ENCODE measurements at regions not wholly inside any gene's neighbourhood (a gene's known extent, or its start where the extent isn't known, plus 50 kb on each side); places are given as distances from the start of the nearest gene placed in this dataset.
"Not testable (repeated sequence)": the region's sequence is repeated elsewhere in the genome, so short reads cannot be mapped to it uniquely, and the experiment has no call there.

- Mint-ChIP-seq H3K36me3 (ENCODE audit: unreplicated experiment) (no peaks in the 10 kb centered on the region), H3K27ac (ENCODE audit: unreplicated experiment) (no peak overlapping the region), H3K4me3 (ENCODE audit: unreplicated experiment) (no peak overlapping the region), H3K9me3 (ENCODE audit: unreplicated experiment) (no peaks in the 10 kb centered on the region), H3K27me3 (ENCODE audit: unreplicated experiment) (peaks cover 2% of the 10 kb centered on the region), H3K4me1 (ENCODE audit: unreplicated experiment) (peaks cover 9% of the 10 kb centered on the region)
- DNase-seq (ENCODE audit: extremely low spot score, unreplicated experiment), result no peak
- TF ChIP-seq CTCF (IDR thresholded peaks at IDR 0.05), result no peak
Observed at GRCh38 chr4:138864961-138865720, 150.4 kb upstream of the NOCT start.

- Mint-ChIP-seq H3K4me1 (ENCODE audit: unreplicated experiment) (peaks cover 9% of the 10 kb centered on the region), H3K27me3 (ENCODE audit: unreplicated experiment) (peaks cover 2% of the 10 kb centered on the region), H3K9me3 (ENCODE audit: unreplicated experiment) (no peaks in the 10 kb centered on the region), H3K4me3 (ENCODE audit: unreplicated experiment) (no peak overlapping the region), H3K27ac (ENCODE audit: unreplicated experiment) (no peak overlapping the region), H3K36me3 (ENCODE audit: unreplicated experiment) (no peaks in the 10 kb centered on the region)
- TF ChIP-seq CTCF (IDR thresholded peaks at IDR 0.05), result no peak
- DNase-seq (ENCODE audit: extremely low spot score, unreplicated experiment), result no peak
Observed at GRCh38 chr4:138863160-138863559, 152.4 kb upstream of the NOCT start.

- TF ChIP-seq CTCF (IDR thresholded peaks at IDR 0.05), result no peak
- Mint-ChIP-seq H3K27me3 (ENCODE audit: unreplicated experiment) (peaks cover 2% of the 10 kb centered on the region), H3K36me3 (ENCODE audit: unreplicated experiment) (no peaks in the 10 kb centered on the region), H3K27ac (ENCODE audit: unreplicated experiment) (no peak overlapping the region), H3K4me3 (ENCODE audit: unreplicated experiment) (no peak overlapping the region), H3K4me1 (ENCODE audit: unreplicated experiment) (peaks cover 9% of the 10 kb centered on the region), H3K9me3 (ENCODE audit: unreplicated experiment) (no peaks in the 10 kb centered on the region)
- DNase-seq (ENCODE audit: extremely low spot score, unreplicated experiment), result no peak
Observed at GRCh38 chr4:138861135-138861534, 154.4 kb upstream of the NOCT start.

- H3K4me3 Mint-ChIP-seq (ENCODE audit: unreplicated experiment); H3K27ac Mint-ChIP-seq (ENCODE audit: unreplicated experiment); DNase-seq (ENCODE audit: extremely low spot score, unreplicated experiment); H3K4me1 Mint-ChIP-seq (ENCODE audit: unreplicated experiment); H3K27me3 Mint-ChIP-seq (ENCODE audit: unreplicated experiment); H3K36me3 Mint-ChIP-seq (ENCODE audit: unreplicated experiment); H3K9me3 Mint-ChIP-seq (ENCODE audit: unreplicated experiment): not testable (repeated sequence)
Observed at GRCh38 chr4:138860357-138860756, 155.2 kb upstream of the NOCT start.

GRCh38 chr4:138859254-138859653, 156.3 kb upstream of the NOCT start:
- peaks cover 7% of the 10 kb centered on the region for H3K27me3 Mint-ChIP-seq (ENCODE audit: unreplicated experiment)
- H3K4me3 Mint-ChIP-seq (ENCODE audit: unreplicated experiment), result no peak overlapping the region
- DNase-seq (ENCODE audit: extremely low spot score, unreplicated experiment), result no peak
- peaks cover 9% of the 10 kb centered on the region for H3K4me1 Mint-ChIP-seq (ENCODE audit: unreplicated experiment)
- no peaks in the 10 kb centered on the region for H3K9me3 Mint-ChIP-seq (ENCODE audit: unreplicated experiment)
- TF ChIP-seq CTCF (IDR thresholded peaks at IDR 0.05), result no peak
- H3K36me3 Mint-ChIP-seq (ENCODE audit: unreplicated experiment), result no peaks in the 10 kb centered on the region
- H3K27ac Mint-ChIP-seq (ENCODE audit: unreplicated experiment), result no peak overlapping the region
